ENCODE measurements at regions not wholly inside any gene's neighbourhood (a gene's known extent, or its start where the extent isn't known, plus 50 kb on each side); places are given as distances from the start of the nearest gene placed in this dataset.

DNA sequence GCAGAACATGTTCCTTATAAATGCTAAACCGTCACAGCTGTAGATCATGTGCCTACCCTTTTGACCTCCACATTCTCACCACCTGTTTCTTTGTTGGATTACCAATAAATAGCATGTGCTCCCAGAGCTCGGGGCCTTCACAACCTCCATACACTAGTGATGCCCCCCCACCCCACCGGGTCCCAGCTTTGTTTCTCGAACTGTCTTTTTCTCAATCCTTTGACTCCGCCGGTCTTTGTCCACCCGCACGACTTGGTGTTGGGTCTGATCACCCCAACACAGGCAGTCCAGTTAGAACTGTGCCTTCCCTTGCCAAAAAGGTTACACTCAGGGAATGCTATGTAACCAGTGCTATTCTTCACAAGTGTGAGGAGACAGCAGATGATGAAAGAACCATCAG, 485.9 kb upstream of the C9orf72 start:
- TF ChIP-seq, protein P1, sequence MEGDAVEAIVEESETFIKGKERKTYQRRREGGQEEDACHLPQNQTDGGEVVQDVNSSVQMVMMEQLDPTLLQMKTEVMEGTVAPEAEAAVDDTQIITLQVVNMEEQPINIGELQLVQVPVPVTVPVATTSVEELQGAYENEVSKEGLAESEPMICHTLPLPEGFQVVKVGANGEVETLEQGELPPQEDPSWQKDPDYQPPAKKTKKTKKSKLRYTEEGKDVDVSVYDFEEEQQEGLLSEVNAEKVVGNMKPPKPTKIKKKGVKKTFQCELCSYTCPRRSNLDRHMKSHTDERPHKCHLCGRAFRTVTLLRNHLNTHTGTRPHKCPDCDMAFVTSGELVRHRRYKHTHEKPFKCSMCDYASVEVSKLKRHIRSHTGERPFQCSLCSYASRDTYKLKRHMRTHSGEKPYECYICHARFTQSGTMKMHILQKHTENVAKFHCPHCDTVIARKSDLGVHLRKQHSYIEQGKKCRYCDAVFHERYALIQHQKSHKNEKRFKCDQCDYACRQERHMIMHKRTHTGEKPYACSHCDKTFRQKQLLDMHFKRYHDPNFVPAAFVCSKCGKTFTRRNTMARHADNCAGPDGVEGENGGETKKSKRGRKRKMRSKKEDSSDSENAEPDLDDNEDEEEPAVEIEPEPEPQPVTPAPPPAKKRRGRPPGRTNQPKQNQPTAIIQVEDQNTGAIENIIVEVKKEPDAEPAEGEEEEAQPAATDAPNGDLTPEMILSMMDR (IDR thresholded peaks at IDR 0.05): no peak
- no peak for TF ChIP-seq POLR2A (IDR thresholded peaks at IDR 0.05)

Data from testis (tissue), 2 donors.